GM12865 (cell line): ENCODE measurements at regions not wholly inside any gene's neighbourhood (a gene's known extent, or its start where the extent isn't known, plus 50 kb on each side); places are given as distances from the start of the nearest gene placed in this dataset.
A peak's percentile ranks its signal among the peaks of the same experiment; 100 is the strongest.
"Not testable (repeated sequence)": the region's sequence is repeated elsewhere in the genome, so short reads cannot be mapped to it uniquely, and the experiment has no call there.

Source experiments
- DNase-seq: peaks from one replicate; pipeline ENCODE4 v3.0.0; 2010; ENCODE audit warnings: low read depth
- H3K4me3 ChIP-seq: 2 replicates; pipeline ENCODE4 v1.5.1; 2011; ENCODE audit warnings: mild to moderate bottlenecking, low read depth, low read length, control low read depth
- CTCF ChIP-seq: IDR thresholded peaks from 2 replicates; pipeline ENCODE4 v1.5.1; 2011; ENCODE audit warnings: low read length, control low read depth, low read depth, inconsistent platforms; ENCODE audit not compliant: insufficient read depth; ENCODE audit errors: missing control alignments

GRCh38 chr12:107184359-107184930 lies 91.1 kb upstream of the CRY1 start:
- TF ChIP-seq CTCF = no peak
- DNase-seq = no peak
- no peak overlapping the region for H3K4me3 ChIP-seq

- H3K4me3 ChIP-seq = no peak overlapping the region
- TF ChIP-seq CTCF = no peak
- DNase-seq = no peak
Measured at GRCh38 chr12:107196681-107197080, 103.3 kb upstream of the CRY1 start.

- no peak overlapping the region for H3K4me3 ChIP-seq
- no peak for TF ChIP-seq CTCF
- peak; percentile 3 for DNase-seq
Measured at GRCh38 chr12:107200394-107200793, 107.0 kb upstream of the CRY1 start.

GRCh38 chr12:107207931-107208525 lies 114.7 kb upstream of the CRY1 start:
- DNase-seq = no peak
- no peak overlapping the region for H3K4me3 ChIP-seq
- TF ChIP-seq CTCF = no peak

- not testable (repeated sequence) for H3K4me3 ChIP-seq, DNase-seq
Measured at GRCh38 chr12:107209700-107210099, 116.4 kb upstream of the CRY1 start.

- H3K4me3 ChIP-seq, DNase-seq: not testable (repeated sequence)
Measured at GRCh38 chr12:107214373-107214773, 121.0 kb upstream of the CRY1 start.

- DNase-seq, H3K4me3 ChIP-seq: not testable (repeated sequence)
Measured at GRCh38 chr12:107216411-107216810, 123.1 kb upstream of the CRY1 start.

- H3K4me3 ChIP-seq = no peak overlapping the region
- DNase-seq = no peak
- no peak for TF ChIP-seq CTCF
Measured at GRCh38 chr12:107219301-107219700, 126.0 kb upstream of the CRY1 start.
